H1 (cell line): ENCODE measurements at regions not wholly inside any gene's neighbourhood (a gene's known extent, or its start where the extent isn't known, plus 50 kb on each side); places are given as distances from the start of the nearest gene placed in this dataset.

Experiments
- CTCF ChIA-PET: fragments of 300-600 bp; sonication (Branson Sonifier 250); formaldehyde crosslinking; loops from one replicate; lab custom pipeline; 2021; ENCODE audit not compliant: partially characterized antibody; lab: Charles Lee
- POLR2A ChIA-PET: fragments of 300-600 bp; sonication (Branson Sonifier 250); formaldehyde crosslinking; loops from one replicate; lab custom pipeline; 2021; ENCODE audit warnings: inconsistent platforms; ENCODE audit not compliant: partially characterized antibody; lab: Charles Lee
- DNase-seq, 2 experiments: peaks; one replicate each; pipeline versions ENCODE4 v3.0.0 to v3.0.0-alpha.2; 2010 to 2022; ENCODE audit warnings: low spot score in 2 of 2, low read depth in 1 of 2, mixed read lengths in 1 of 2
- FAIRE-seq: peaks from 2 replicates; lab custom pipeline; 2011; peaks lifted over from hg19 to GRCh38; lab: Jason Lieb, UNC
- H2AFZ ChIP-seq: 2 replicates; pipeline ENCODE4 v1.8.1; 2012; ENCODE audit warnings: low read length, inconsistent platforms
- H2AK5ac ChIP-seq: 2 replicates; pipeline ENCODE4 v1.6.1; 2013; ENCODE audit warnings: low read depth, low read length
- H2BK120ac ChIP-seq: replicated peaks from 2 replicates; pipeline ENCODE3; 2013; ENCODE audit warnings: low read depth, low read length, inconsistent platforms
- H2BK12ac ChIP-seq: 2 replicates; pipeline ENCODE4 v1.6.1; 2013; ENCODE audit warnings: low read depth, low read length
- H2BK15ac ChIP-seq: 2 replicates; pipeline ENCODE4 v1.6.1; 2013; ENCODE audit warnings: low read length
- H2BK20ac ChIP-seq: 2 replicates; pipeline ENCODE4 v1.6.1; 2013; ENCODE audit warnings: low read length
- H2BK5ac ChIP-seq: 2 replicates; pipeline ENCODE4 v1.6.1; 2013; ENCODE audit warnings: low read depth, low read length
- H3K14ac ChIP-seq: 2 replicates; pipeline ENCODE4 v1.6.1; 2013; ENCODE audit warnings: inconsistent platforms; ENCODE audit not compliant: insufficient read length
- H3K18ac ChIP-seq: 2 replicates; pipeline ENCODE4 v1.6.1; 2013; ENCODE audit warnings: low read length; ENCODE audit errors: extremely low read depth
- H3K23ac ChIP-seq: 2 replicates; pipeline ENCODE4 v1.6.1; 2013; ENCODE audit warnings: inconsistent platforms; ENCODE audit not compliant: insufficient read length
- H3K23me2 ChIP-seq: 2 replicates; pipeline ENCODE4 v1.6.1; 2013; ENCODE audit warnings: low read depth, low read length
- H3K27ac ChIP-seq: 2 replicates; pipeline ENCODE4 v1.6.1; 2011; ENCODE audit warnings: low read depth, low read length, inconsistent platforms
- H3K27me3 ChIP-seq, 4 experiments: replicated peaks in 1 of 4; 1 replicate in 1 of 4; 2 replicates in 3 of 4; pipeline versions ENCODE4 v1.6.1 to v1.8.1; 2011 to 2013; ENCODE audit warnings: low read length in 3 of 4, mild to moderate bottlenecking in 3 of 4, inconsistent platforms in 2 of 4, mixed read lengths in 2 of 4, moderate library complexity in 1 of 4; ENCODE audit not compliant: control insufficient read depth in 3 of 4, insufficient read depth in 3 of 4; ENCODE audit errors: extremely low read depth in 1 of 4
- H3K36me3 ChIP-seq, 4 experiments: 2 replicates each; pipeline versions ENCODE4 v1.6.1 to v1.8.1; 2011 to 2013; ENCODE audit warnings: mild to moderate bottlenecking in 4 of 4, low read length in 3 of 4, moderate library complexity in 2 of 4, control low read depth in 1 of 4, inconsistent platforms in 1 of 4; ENCODE audit not compliant: insufficient read depth in 4 of 4, control insufficient read depth in 2 of 4
- H3K4ac ChIP-seq: replicated peaks from 2 replicates; pipeline ENCODE3; 2013; ENCODE audit warnings: low read length, low read depth, mixed read lengths, inconsistent platforms; ENCODE audit not compliant: insufficient read length
- H3K4me1 ChIP-seq, 4 experiments: replicated peaks in 1 of 4; 1 replicate in 1 of 4; 2 replicates in 3 of 4; pipeline versions ENCODE4 v1.6.1 to v1.8.1; 2011 to 2013; ENCODE audit warnings: low read length in 3 of 4, inconsistent platforms in 2 of 4, mixed read lengths in 1 of 4; ENCODE audit not compliant: insufficient read depth in 4 of 4, control insufficient read depth in 3 of 4
- H3K4me2 ChIP-seq, 2 experiments: 2 replicates each; pipeline versions ENCODE4 v1.6.1 to v1.8.1; 2011 to 2013; ENCODE audit warnings: low read depth in 2 of 2, low read length in 2 of 2, control low read depth in 1 of 2, inconsistent platforms in 1 of 2, mild to moderate bottlenecking in 1 of 2; ENCODE audit not compliant: insufficient read depth in 1 of 2
- H3K4me3 ChIP-seq, 4 experiments: fragments of 200-600, 300-600 bp in 1 of 4; sonication (generic), shearing (Covaris generic), sonication (Bioruptor Twin) in 1 of 4; 2 replicates each; pipeline versions ENCODE4 v1.5.1 to v1.8.1; 2011 to 2016; ENCODE audit warnings: low read length in 4 of 4, low read depth in 3 of 4, control low read depth in 2 of 4, inconsistent platforms in 2 of 4, mild to moderate bottlenecking in 2 of 4, mixed read lengths in 1 of 4, moderate library complexity in 1 of 4; ENCODE audit not compliant: insufficient read depth in 2 of 4; ENCODE audit errors: extremely low read depth in 1 of 4
- H3K56ac ChIP-seq: replicated peaks from 2 replicates; pipeline ENCODE3; 2013; ENCODE audit warnings: low read depth, mild to moderate bottlenecking, mixed read lengths, low read length, inconsistent platforms; ENCODE audit not compliant: insufficient read length
- H3K79me1 ChIP-seq: 2 replicates; pipeline ENCODE4 v1.6.1; 2013; ENCODE audit warnings: low read depth, low read length, control low read depth
- H3K79me2 ChIP-seq, 2 experiments: 2 replicates each; pipeline versions ENCODE4 v1.6.1 to v1.8.1; 2012 to 2013; ENCODE audit warnings: low read length in 2 of 2, mild to moderate bottlenecking in 2 of 2, inconsistent platforms in 1 of 2; ENCODE audit not compliant: insufficient read depth in 2 of 2, control insufficient read depth in 1 of 2
- H3K9ac ChIP-seq, 4 experiments: replicated peaks in 1 of 4; 1 replicate in 1 of 4; 2 replicates in 3 of 4; pipeline versions ENCODE4 v1.6.1 to v1.8.1; 2011 to 2013; ENCODE audit warnings: low read depth in 3 of 4, low read length in 3 of 4, control low read depth in 2 of 4, mild to moderate bottlenecking in 2 of 4, moderate library complexity in 2 of 4, inconsistent platforms in 1 of 4; ENCODE audit errors: extremely low read depth in 1 of 4
- H3K9me3 ChIP-seq, 2 experiments: 2 replicates each; pipeline versions ENCODE4 v1.6.1 to v1.8.1; 2012 to 2013; ENCODE audit warnings: mild to moderate bottlenecking in 2 of 2, moderate library complexity in 2 of 2, control low read depth in 1 of 2, inconsistent platforms in 1 of 2, low read depth in 1 of 2, low read length in 1 of 2, mixed read lengths in 1 of 2; ENCODE audit not compliant: insufficient read depth in 2 of 2
- H4K20me1 ChIP-seq, 2 experiments: replicated peaks in 1 of 2; 2 replicates each; pipeline versions ENCODE3 to v1.8.1; 2011 to 2013; ENCODE audit warnings: inconsistent platforms in 2 of 2, low read length in 2 of 2, mild to moderate bottlenecking in 1 of 2; ENCODE audit not compliant: insufficient read depth in 2 of 2, control insufficient read depth in 1 of 2
- H4K5ac ChIP-seq: 2 replicates; pipeline ENCODE4 v1.6.1; 2013; ENCODE audit warnings: low read length, low read depth, mixed read lengths, inconsistent platforms; ENCODE audit not compliant: insufficient read length
- H4K8ac ChIP-seq: 2 replicates; pipeline ENCODE4 v1.8.0; 2013; ENCODE audit warnings: mild to moderate bottlenecking, moderate library complexity, low read length, inconsistent platforms; ENCODE audit not compliant: insufficient read depth; ENCODE audit errors: extremely low read depth
- H4K91ac ChIP-seq: replicated peaks from 2 replicates; pipeline ENCODE3; 2013; ENCODE audit warnings: low read length, mixed read lengths, inconsistent platforms; ENCODE audit not compliant: insufficient read length
- ASH2L ChIP-seq: fragments of 200-600, 300-600 bp; sonication (generic); IDR thresholded peaks from one replicate; pipeline ENCODE4 v1.7.1; 2017; ENCODE audit warnings: low read length
- BCL11A ChIP-seq, 2 experiments: IDR thresholded peaks; one replicate each; pipeline ENCODE4 v1.6.1; 2011; ENCODE audit warnings: low read depth in 2 of 2, low read length in 2 of 2, mild to moderate bottlenecking in 2 of 2
- CBX8 ChIP-seq: fragments of 300-800, 300-1000 bp; sonication (generic); IDR thresholded peaks from 2 replicates; pipeline ENCODE4 v1.7.1; 2016; ENCODE audit warnings: low read depth, low read length, borderline replicate concordance
- CHD2 ChIP-seq: IDR thresholded peaks from 2 replicates; pipeline ENCODE4 v1.6.1; 2012; ENCODE audit warnings: low read length, improper control_type of control experiment
- E2F6 ChIP-seq: IDR thresholded peaks from 2 replicates; pipeline ENCODE4 v1.6.1; 2012; ENCODE audit warnings: inconsistent platforms
- EGR1 ChIP-seq: IDR thresholded peaks from 2 replicates; pipeline ENCODE4 v1.6.1; 2011; ENCODE audit warnings: low read depth, low read length, borderline replicate concordance
- NANOG ChIP-seq: IDR thresholded peaks from 2 replicates; pipeline ENCODE4 v1.6.1; 2011; ENCODE audit warnings: low read length, low read depth, mild to moderate bottlenecking, inconsistent platforms; ENCODE audit not compliant: insufficient read depth, poor library complexity, severe bottlenecking
- SP1 ChIP-seq: IDR thresholded peaks from 2 replicates; pipeline ENCODE4 v1.6.1; 2011; ENCODE audit warnings: low read depth, low read length
- SP2 ChIP-seq: IDR thresholded peaks from 2 replicates; pipeline ENCODE4 v1.6.1; 2012; ENCODE audit warnings: mild to moderate bottlenecking, low read length, inconsistent platforms
- TEAD4 ChIP-seq: IDR thresholded peaks from 2 replicates; pipeline ENCODE4 v1.6.1; 2012; ENCODE audit warnings: low read depth, low read length, inconsistent platforms, mixed read lengths
- ZNF274 ChIP-seq: IDR thresholded peaks from 2 replicates; pipeline ENCODE4 v1.7.0; 2012; ENCODE audit warnings: low read length, borderline replicate concordance; ENCODE audit errors: extremely low read depth
- WGBS, 2 experiments: shearing (Covaris generic) in 1 of 2; methylation state at CpG; one replicate each; pipeline versions ENCODE4 v1.1.6 to v1.1.7; 2013 to 2015; ENCODE audit warnings: low lambda C conversion rate in 2 of 2, mixed read lengths in 2 of 2, inconsistent platforms in 1 of 2, low coverage in 1 of 2, missing lambda C conversion rate in 1 of 2; ENCODE audit not compliant: insufficient replicate concordance in 2 of 2, insufficient coverage in 1 of 2, insufficient read length in 1 of 2; ENCODE audit errors: extremely low coverage in 1 of 2, missing lambda C conversion rate in 1 of 2; 5-methylcytosine and 5-hydroxymethylcytosine counted together
- TF ChIP-seq, protein P1 (sequence below): IDR thresholded peaks from 2 replicates; pipeline ENCODE4 v1.6.1; 2012; ENCODE audit warnings: inconsistent platforms

DNA sequence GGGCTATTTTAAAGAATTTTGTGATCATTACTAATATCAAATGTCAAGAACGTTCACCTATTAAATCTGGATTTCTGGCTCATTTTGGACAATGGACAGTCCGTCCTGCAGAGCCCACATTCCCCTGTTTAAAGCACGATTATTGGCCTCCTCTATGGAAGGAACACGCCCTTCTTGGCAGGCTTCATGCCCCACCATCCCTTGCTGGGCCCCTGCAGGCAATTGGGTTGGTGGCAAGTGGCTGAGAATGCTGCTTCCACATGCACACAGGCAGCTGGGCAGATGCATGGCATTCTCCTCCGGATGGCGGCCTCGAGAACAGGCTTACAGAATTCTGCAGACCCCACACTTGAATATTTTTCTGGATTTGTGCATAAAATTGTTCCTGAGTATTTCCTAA, 305.8 kb upstream of the MKI67 start:
- H3K18ac ChIP-seq: no peak overlapping the region
- H2BK20ac ChIP-seq: no peak overlapping the region
- DNase-seq (no peak), FAIRE-seq (no peak)
- ChIA-PET CTCF (interaction anchor here (1.6 kb wide), 1 partner anchor 14 kb away, joined by 4 read pairs; no protein-coding TSS in a partner anchor), POLR2A (no interaction called here)
- no peak overlapping the region for H3K9ac ChIP-seq
- no peaks in the 10 kb centered on the region for H3K79me2 ChIP-seq
- H3K27me3 ChIP-seq: no peaks in the 10 kb centered on the region
- no peak overlapping the region for H3K27ac ChIP-seq
- H3K23ac ChIP-seq: no peak overlapping the region
- no peak overlapping the region for H2AFZ ChIP-seq
- H4K5ac ChIP-seq: no peak overlapping the region
- H3K9me3 ChIP-seq: no peaks in the 10 kb centered on the region
- no peak overlapping the region for H4K91ac ChIP-seq
- H2BK12ac ChIP-seq: no peak overlapping the region
- no peak overlapping the region for H3K4me2 ChIP-seq
- H3K56ac ChIP-seq: no peak overlapping the region
- H4K8ac ChIP-seq: no peak overlapping the region
- no peak overlapping the region for H2BK15ac ChIP-seq
- TF ChIP-seq SP2: no peak
- no peak for TF ChIP-seq SP1
- TF ChIP-seq, protein P1, sequence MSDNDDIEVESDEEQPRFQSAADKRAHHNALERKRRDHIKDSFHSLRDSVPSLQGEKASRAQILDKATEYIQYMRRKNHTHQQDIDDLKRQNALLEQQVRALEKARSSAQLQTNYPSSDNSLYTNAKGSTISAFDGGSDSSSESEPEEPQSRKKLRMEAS: no peak
- TF ChIP-seq BCL11A (IDR thresholded peaks at IDR 0.05; ENCODE audit: low read depth in 2 of 2, low read length in 2 of 2): no peak
- no peak for TF ChIP-seq NANOG
- no peak for TF ChIP-seq EGR1
- TF ChIP-seq ZNF274: no peak
- TF ChIP-seq CHD2: no peak
- no peak for TF ChIP-seq ASH2L
- no peak for TF ChIP-seq CBX8
- no peak for TF ChIP-seq TEAD4
- TF ChIP-seq E2F6: no peak
- H4K20me1 ChIP-seq: no peaks in the 10 kb centered on the region
- no peak overlapping the region for H3K4ac ChIP-seq
- no peak overlapping the region for H2BK120ac ChIP-seq
- no peaks in the 10 kb centered on the region for H3K79me1 ChIP-seq
- no peak overlapping the region for H3K14ac ChIP-seq
- peaks cover 0 to 10% (median 3%) of the 10 kb centered on the region in 4 experiments; a peak in 2 of 7 replicates for H3K4me1 ChIP-seq
- H3K23me2 ChIP-seq: no peaks in the 10 kb centered on the region
- WGBS, 2 experiments: 87% methylated on average over 7 of the region's 7 CpGs; no CpG with 5 or more reads in 1 of the 2 experiments
- no peak overlapping the region for H3K4me3 ChIP-seq
- H3K36me3 ChIP-seq: no peaks in the 10 kb centered on the region
- H2AK5ac ChIP-seq: no peak overlapping the region
- H2BK5ac ChIP-seq: no peak overlapping the region
